HG03097 (cell line): ENCODE measurements at regions not wholly inside any gene's neighbourhood (a gene's known extent, or its start where the extent isn't known, plus 50 kb on each side); places are given as distances from the start of the nearest gene placed in this dataset.
"Not testable (repeated sequence)": the region's sequence is repeated elsewhere in the genome, so short reads cannot be mapped to it uniquely, and the experiment has no call there.

ENCODE experiments used
- ATAC-seq: cut with Tn5 transposase; IDR thresholded peaks from one replicate; pipeline ENCODE4 v1.9.1; 2021; ENCODE audit not compliant: unreplicated experiment, low FRiP score

GRCh38 chr13:61144301-61144700 lies 271.3 kb downstream of the PCDH20 start:
- no peak for ATAC-seq

- no peak for ATAC-seq
Observed at GRCh38 chr13:61142506-61142905, 273.1 kb downstream of the PCDH20 start.

- ATAC-seq: no peak
Observed at GRCh38 chr13:61138857-61139256, 276.8 kb downstream of the PCDH20 start.

GRCh38 chr13:61136515-61136914 lies 279.1 kb downstream of the PCDH20 start:
- ATAC-seq: no peak

GRCh38 chr13:61136093-61136492 lies 279.6 kb downstream of the PCDH20 start:
- ATAC-seq: no peak

GRCh38 chr13:61135583-61135982 lies 280.1 kb downstream of the PCDH20 start:
- no peak for ATAC-seq

GRCh38 chr13:61128850-61129645 lies 286.6 kb downstream of the PCDH20 start:
- ATAC-seq: no peak

- no peak for ATAC-seq
Observed at GRCh38 chr13:61123538-61124289, 291.9 kb downstream of the PCDH20 start.

- no peak for ATAC-seq
Observed at GRCh38 chr13:61113140-61113658, 302.4 kb downstream of the PCDH20 start.

- ATAC-seq: no peak
Observed at GRCh38 chr13:61111529-61111928, 304.1 kb downstream of the PCDH20 start.

GRCh38 chr13:61110732-61111131 lies 304.9 kb downstream of the PCDH20 start:
- ATAC-seq: no peak

GRCh38 chr13:61109741-61110140 lies 305.9 kb downstream of the PCDH20 start:
- ATAC-seq: no peak

GRCh38 chr13:61107989-61108388 lies 307.7 kb downstream of the PCDH20 start:
- ATAC-seq: no peak

GRCh38 chr13:61095885-61096284 lies 319.8 kb downstream of the PCDH20 start:
- no peak for ATAC-seq

- no peak for ATAC-seq
Observed at GRCh38 chr13:61094865-61095264, 320.8 kb downstream of the PCDH20 start.

- ATAC-seq: not testable (repeated sequence)
Observed at GRCh38 chr13:61089894-61090293, 325.8 kb downstream of the PCDH20 start.

- ATAC-seq: no peak
Observed at GRCh38 chr13:61086087-61086486, 329.6 kb downstream of the PCDH20 start.

- ATAC-seq: no peak
Observed at GRCh38 chr13:61084988-61085387, 330.7 kb downstream of the PCDH20 start.

GRCh38 chr13:61078976-61079770 lies 336.5 kb downstream of the PCDH20 start:
- ATAC-seq: no peak

GRCh38 chr13:61052175-61052574 lies 363.5 kb downstream of the PCDH20 start:
- no peak for ATAC-seq

GRCh38 chr13:61045251-61045650 lies 370.4 kb downstream of the PCDH20 start:
- ATAC-seq: no peak
